ENCODE measurements at regions not wholly inside any gene's neighbourhood (a gene's known extent, or its start where the extent isn't known, plus 50 kb on each side); places are given as distances from the start of the nearest gene placed in this dataset.
"Not testable (repeated sequence)": the region's sequence is repeated elsewhere in the genome, so short reads cannot be mapped to it uniquely, and the experiment has no call there.

- no peak for DNase-seq (ENCODE audit: low read depth)
These were observed 83.8 kb upstream of the HNF1B start for GRCh38 chr17:37828651-37829124.

GRCh38 chr17:37827905-37828650 lies 83.2 kb upstream of the HNF1B start:
- DNase-seq (ENCODE audit: low read depth) = no peak

GRCh38 chr17:37826497-37827430 lies 81.9 kb upstream of the HNF1B start:
- no peak for DNase-seq (ENCODE audit: low read depth)

- no peak for DNase-seq (ENCODE audit: low read depth)
These were observed 81.0 kb upstream of the HNF1B start for GRCh38 chr17:37825851-37826250.

GRCh38 chr17:37824534-37825485 lies 80.0 kb upstream of the HNF1B start:
- no peak for DNase-seq (ENCODE audit: low read depth)

GRCh38 chr17:37823996-37824395 lies 79.1 kb upstream of the HNF1B start:
- no peak for DNase-seq (ENCODE audit: low read depth)

- DNase-seq (ENCODE audit: low read depth) = no peak
These were observed 76.3 kb upstream of the HNF1B start for GRCh38 chr17:37820995-37821713.

GRCh38 chr17:37820313-37820994 lies 75.6 kb upstream of the HNF1B start:
- DNase-seq (ENCODE audit: low read depth) = no peak

- no peak for DNase-seq (ENCODE audit: low read depth)
These were observed 73.8 kb upstream of the HNF1B start for GRCh38 chr17:37818689-37819088.

- DNase-seq (ENCODE audit: low read depth) = no peak
These were observed 72.1 kb upstream of the HNF1B start for GRCh38 chr17:37816950-37817349.

- DNase-seq (ENCODE audit: low read depth) = no peak
These were observed 70.7 kb upstream of the HNF1B start for GRCh38 chr17:37815536-37815935.

- no peak for DNase-seq (ENCODE audit: low read depth)
These were observed 68.9 kb upstream of the HNF1B start for GRCh38 chr17:37813751-37814150.

GRCh38 chr17:37808846-37809245 lies 64.0 kb upstream of the HNF1B start:
- DNase-seq (ENCODE audit: low read depth) = not testable (repeated sequence)

GRCh38 chr17:37802712-37803416 lies 58.0 kb upstream of the HNF1B start:
- DNase-seq (ENCODE audit: low read depth) = no peak

- no peak for DNase-seq (ENCODE audit: low read depth)
These were observed 57.3 kb upstream of the HNF1B start for GRCh38 chr17:37802061-37802595.

GRCh38 chr17:37801171-37801570 lies 56.3 kb upstream of the HNF1B start:
- DNase-seq (ENCODE audit: low read depth) = no peak

- DNase-seq (ENCODE audit: low read depth) = no peak
These were observed 52.3 kb upstream of the HNF1B start for GRCh38 chr17:37797206-37797605.

GRCh38 chr17:37796076-37796475 lies 51.2 kb upstream of the HNF1B start:
- DNase-seq (ENCODE audit: low read depth) = no peak
